Lung (tissue), 11 donors: ENCODE measurements at regions not wholly inside any gene's neighbourhood (a gene's known extent, or its start where the extent isn't known, plus 50 kb on each side); places are given as distances from the start of the nearest gene placed in this dataset.

ENCODE experiments used
- ATAC-seq: fragments of 200-7000 bp; cut with Tn5 transposase; one replicate; pipeline ENCODE4 v1.9.1; 2020; ENCODE audit warnings: moderate number of reproducible peaks; ENCODE audit not compliant: insufficient read depth, low FRiP score
- DNase-seq, 3 donors: peaks; one replicate each; pipeline ENCODE4 v3.0.0-alpha.2; 2013 to 2017
- H3K27ac ChIP-seq, 2 donors: one replicate each; pipeline ENCODE4 v1.5.1; 2013; ENCODE audit warnings: mild to moderate bottlenecking in 2 of 2, moderate library complexity in 2 of 2, control low read depth in 1 of 2, inconsistent platforms in 1 of 2, low read depth in 1 of 2, low read length in 1 of 2
- H3K27me3 ChIP-seq, 3 donors: one replicate each; pipeline ENCODE4 v1.5.1; 2013; ENCODE audit warnings: low read length in 2 of 3; ENCODE audit not compliant: control insufficient read depth in 3 of 3, insufficient read depth in 3 of 3
- H3K36me3 ChIP-seq, 4 donors: one replicate each; pipeline ENCODE4 v1.5.1; 2013; ENCODE audit warnings: low read length in 4 of 4, mild to moderate bottlenecking in 1 of 4, moderate library complexity in 1 of 4; ENCODE audit not compliant: control insufficient read depth in 4 of 4, insufficient read depth in 4 of 4
- H3K4me1 ChIP-seq, 5 donors: one replicate each; pipeline ENCODE4 v1.5.1; 2013; ENCODE audit warnings: low read length in 5 of 5, mild to moderate bottlenecking in 2 of 5, moderate library complexity in 1 of 5; ENCODE audit not compliant: control insufficient read depth in 5 of 5, insufficient read depth in 5 of 5
- H3K4me3 ChIP-seq: one replicate; pipeline ENCODE4 v1.5.1; 2013; ENCODE audit warnings: mild to moderate bottlenecking, control low read depth, moderate library complexity
- H3K9ac ChIP-seq, 2 donors: one replicate each; pipeline ENCODE4 v1.5.1; 2013; ENCODE audit warnings: low read length in 2 of 2, control low read depth in 1 of 2; ENCODE audit not compliant: insufficient read depth in 1 of 2
- H3K9me3 ChIP-seq, 4 donors: one replicate each; pipeline ENCODE4 v1.5.1; 2013; ENCODE audit warnings: low read length in 3 of 4, mild to moderate bottlenecking in 1 of 4, moderate library complexity in 1 of 4; ENCODE audit not compliant: control insufficient read depth in 4 of 4, insufficient read depth in 3 of 4
- CTCF ChIP-seq: IDR thresholded peaks from 2 replicates; pipeline ENCODE4 v1.5.1; 2012; ENCODE audit warnings: mild to moderate bottlenecking; ENCODE audit errors: control extremely low read depth, extremely low read depth
- WGBS, 2 donors: extraction: QIAGEN DNeasy Blood & Tissue Kit; methylation state at CpG; one replicate each; pipeline ENCODE4 v1.1.7; 2013; 5-methylcytosine and 5-hydroxymethylcytosine counted together
- donor health status: control.
- donor health status: control.
- donor health status: Bipolar disorder and iron deficiency.
- donor health status: healthy.
- donor health status: DM: yes; HTN: yes; CAD: no.

GRCh38 chr18:46426021-46426678 lies 230.9 kb downstream of the LOXHD1 start:
- WGBS, 2 donors, result 41 to 72% methylated on average over 5 of the region's 5 CpGs
- H3K27me3 ChIP-seq, result no peaks in the 10 kb centered on the region
- ATAC-seq (no peak), DNase-seq (no peak)
- H3K4me1 ChIP-seq, result peaks cover 0 to 4% (median 2%) of the 10 kb centered on the region in 5 donors
- H3K36me3 ChIP-seq, result peaks cover 0 to 3% (median 0%) of the 10 kb centered on the region in 4 donors
- H3K4me3 ChIP-seq, result no peak overlapping the region
- no peaks in the 10 kb centered on the region for H3K9me3 ChIP-seq
- H3K9ac ChIP-seq, result no peak overlapping the region
- TF ChIP-seq CTCF, result no peak
- H3K27ac ChIP-seq, result no peak overlapping the region

- DNase-seq, result no peak
- Histone ChIP-seq H3K36me3 (peaks cover 0 to 3% (median 0%) of the 10 kb centered on the region in 4 donors), H3K27ac (no peak overlapping the region), H3K9ac (no peak overlapping the region), H3K4me1 (peaks cover 0 to 6% (median 4%) of the 10 kb centered on the region in 5 donors), H3K4me3 (no peak overlapping the region), H3K27me3 (no peaks in the 10 kb centered on the region), H3K9me3 (no peaks in the 10 kb centered on the region)
- WGBS, 2 donors, result 91 to 92% methylated on average over 1 of the region's 1 CpG
- no peak for TF ChIP-seq CTCF
- no peak for ATAC-seq
Observed at GRCh38 chr18:46426679-46427047, 230.4 kb downstream of the LOXHD1 start.
